Tibial artery (tissue), 4 donors: ENCODE measurements at regions not wholly inside any gene's neighbourhood (a gene's known extent, or its start where the extent isn't known, plus 50 kb on each side); places are given as distances from the start of the nearest gene placed in this dataset.

Source experiments
- DNase-seq, 2 donors: peaks; one replicate each; pipeline ENCODE4 v3.0.0-alpha.2; 2019
- H3K27ac ChIP-seq, 2 donors: fragments of 200-600 bp; sonication (generic) in 1 of 2; 1 replicate in 1 of 2; 2 replicates in 1 of 2; pipeline ENCODE4 v1.5.1; 2018 to 2019; ENCODE audit warnings: mild to moderate bottlenecking in 1 of 2
- H3K27me3 ChIP-seq, 2 donors: fragments of 200-600 bp; sonication (generic) in 1 of 2; one replicate each; pipeline versions ENCODE4 v1.5.1 to v1.6.0; 2016 to 2019
- H3K36me3 ChIP-seq, 3 donors: fragments of 200-600 bp; sonication (generic) in 2 of 3; one replicate each; pipeline ENCODE4 v1.5.1; 2016 to 2019; ENCODE audit warnings: mild to moderate bottlenecking in 2 of 3
- H3K4me1 ChIP-seq, 4 donors: fragments of 200-600 bp; sonication (generic) in 2 of 4; 1 replicate in 3 of 4; 2 replicates in 1 of 4; pipeline ENCODE4 v1.5.1; 2016 to 2019
- H3K4me3 ChIP-seq, 2 donors: fragments of 200-600 bp; sonication (generic) in 1 of 2; 1 replicate in 1 of 2; 2 replicates in 1 of 2; pipeline ENCODE4 v1.5.1; 2018 to 2019; ENCODE audit warnings: mild to moderate bottlenecking in 2 of 2
- H3K9me3 ChIP-seq, 3 donors: fragments of 200-600 bp; sonication (generic) in 1 of 3; one replicate each; pipeline ENCODE4 v1.5.1; 2016 to 2019
- intact Hi-C: fragments of 100-400 bp; cut with DNase I; formaldehyde crosslinking; loops from one replicate; pipeline ENCODE4 v1.15.0; 2023; ENCODE audit warnings: low total_unique reads
- TF ChIP-seq, protein P1 (sequence below), 2 experiments: fragments of 200-600 bp in 1 of 2; fragments of 450-650 bp in 1 of 2; IDR thresholded peaks; one replicate each; pipeline ENCODE4 v1.5.1; 2017 to 2019; ENCODE audit warnings: antibody characterized with exemption in 2 of 2, mild to moderate bottlenecking in 1 of 2, moderate library complexity in 1 of 2

- Histone ChIP-seq H3K27ac (no peak overlapping the region), H3K36me3 (no peaks in the 10 kb centered on the region), H3K9me3 (no peaks in the 10 kb centered on the region), H3K27me3 (no peaks in the 10 kb centered on the region), H3K4me3 (no peak overlapping the region), H3K4me1 (no peaks in the 10 kb centered on the region)
- TF ChIP-seq, protein P1, sequence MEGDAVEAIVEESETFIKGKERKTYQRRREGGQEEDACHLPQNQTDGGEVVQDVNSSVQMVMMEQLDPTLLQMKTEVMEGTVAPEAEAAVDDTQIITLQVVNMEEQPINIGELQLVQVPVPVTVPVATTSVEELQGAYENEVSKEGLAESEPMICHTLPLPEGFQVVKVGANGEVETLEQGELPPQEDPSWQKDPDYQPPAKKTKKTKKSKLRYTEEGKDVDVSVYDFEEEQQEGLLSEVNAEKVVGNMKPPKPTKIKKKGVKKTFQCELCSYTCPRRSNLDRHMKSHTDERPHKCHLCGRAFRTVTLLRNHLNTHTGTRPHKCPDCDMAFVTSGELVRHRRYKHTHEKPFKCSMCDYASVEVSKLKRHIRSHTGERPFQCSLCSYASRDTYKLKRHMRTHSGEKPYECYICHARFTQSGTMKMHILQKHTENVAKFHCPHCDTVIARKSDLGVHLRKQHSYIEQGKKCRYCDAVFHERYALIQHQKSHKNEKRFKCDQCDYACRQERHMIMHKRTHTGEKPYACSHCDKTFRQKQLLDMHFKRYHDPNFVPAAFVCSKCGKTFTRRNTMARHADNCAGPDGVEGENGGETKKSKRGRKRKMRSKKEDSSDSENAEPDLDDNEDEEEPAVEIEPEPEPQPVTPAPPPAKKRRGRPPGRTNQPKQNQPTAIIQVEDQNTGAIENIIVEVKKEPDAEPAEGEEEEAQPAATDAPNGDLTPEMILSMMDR (IDR thresholded peaks at IDR 0.05) = no peak
- intact Hi-C loops = no loop called here
- no peak for DNase-seq
Measured at GRCh38 chr5:84585218-84585617, 200.5 kb upstream of the EDIL3 start.

DNA sequence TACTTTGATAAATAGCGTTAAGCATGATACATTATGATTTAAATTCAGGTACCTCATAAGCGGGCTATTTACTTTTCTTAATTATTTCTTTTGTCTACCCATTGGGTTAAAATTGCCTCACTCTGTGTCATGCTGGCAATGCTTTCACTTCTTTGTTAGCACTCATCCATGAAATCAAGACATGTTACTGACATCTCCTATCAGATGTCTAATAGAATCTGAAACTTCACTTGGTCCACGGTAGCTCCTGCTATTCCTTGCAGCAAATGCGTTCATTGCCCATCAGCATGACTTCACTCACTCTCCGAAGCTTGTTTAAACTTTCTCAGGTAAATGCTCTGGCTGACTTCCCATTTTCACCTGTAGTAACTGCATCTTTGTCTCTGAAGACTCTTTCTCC, 193.5 kb upstream of the EDIL3 start:
- Histone ChIP-seq H3K4me1 (no peaks in the 10 kb centered on the region), H3K36me3 (no peaks in the 10 kb centered on the region), H3K4me3 (no peak overlapping the region), H3K27ac (no peak overlapping the region), H3K9me3 (no peaks in the 10 kb centered on the region), H3K27me3 (no peaks in the 10 kb centered on the region)
- DNase-seq = no peak
- intact Hi-C loops = no loop called here
- TF ChIP-seq, protein P1 (IDR thresholded peaks at IDR 0.05) = no peak

- Histone ChIP-seq H3K4me3 (no peak overlapping the region), H3K9me3 (no peaks in the 10 kb centered on the region), H3K27ac (no peak overlapping the region), H3K27me3 (no peaks in the 10 kb centered on the region), H3K4me1 (no peaks in the 10 kb centered on the region), H3K36me3 (no peaks in the 10 kb centered on the region)
- intact Hi-C loops = no loop called here
- DNase-seq = no peak
- TF ChIP-seq, protein P1 (IDR thresholded peaks at IDR 0.05) = no peak
Measured at GRCh38 chr5:84573017-84573712, 188.5 kb upstream of the EDIL3 start.

GRCh38 chr5:84569307-84569706, 184.6 kb upstream of the EDIL3 start:
- DNase-seq = no peak
- H3K4me3 ChIP-seq = no peak overlapping the region
- H3K36me3 ChIP-seq = no peaks in the 10 kb centered on the region
- TF ChIP-seq, protein P1 (IDR thresholded peaks at IDR 0.05) = no peak
- no peaks in the 10 kb centered on the region for H3K4me1 ChIP-seq
- H3K27ac ChIP-seq = no peak overlapping the region
- H3K9me3 ChIP-seq = no peaks in the 10 kb centered on the region
- no peaks in the 10 kb centered on the region for H3K27me3 ChIP-seq
- intact Hi-C loops = no loop called here

- Histone ChIP-seq H3K36me3 (no peaks in the 10 kb centered on the region), H3K27me3 (no peaks in the 10 kb centered on the region), H3K9me3 (no peaks in the 10 kb centered on the region), H3K4me3 (no peak overlapping the region), H3K4me1 (no peaks in the 10 kb centered on the region), H3K27ac (no peak overlapping the region)
- no peak for DNase-seq
- intact Hi-C loops = no loop called here
- TF ChIP-seq, protein P1 (IDR thresholded peaks at IDR 0.05) = no peak
Measured at GRCh38 chr5:84568171-84568570, 183.5 kb upstream of the EDIL3 start.

DNA sequence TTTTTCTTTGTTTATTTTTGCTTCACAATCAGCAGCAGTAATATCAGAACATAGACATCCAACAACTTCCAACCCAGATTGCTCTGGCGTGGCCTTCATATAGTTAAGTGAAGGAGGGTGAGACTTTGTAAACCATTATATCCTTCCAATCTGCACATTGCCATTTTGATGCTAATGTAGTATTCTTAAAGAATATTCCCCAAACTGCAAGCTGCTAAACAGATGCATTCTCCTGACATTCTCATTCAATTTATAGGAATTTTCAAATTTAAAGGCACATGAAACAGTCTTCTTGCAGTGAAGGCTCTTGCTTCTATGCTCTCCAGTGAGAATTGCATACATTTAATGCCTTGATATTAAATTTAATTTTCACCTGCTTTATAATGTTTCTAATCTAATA, 181.2 kb upstream of the EDIL3 start:
- TF ChIP-seq, protein P1 (IDR thresholded peaks at IDR 0.05) = no peak
- Histone ChIP-seq H3K4me1 (no peaks in the 10 kb centered on the region), H3K4me3 (no peak overlapping the region), H3K9me3 (no peaks in the 10 kb centered on the region), H3K27me3 (no peaks in the 10 kb centered on the region), H3K27ac (no peak overlapping the region), H3K36me3 (no peaks in the 10 kb centered on the region)
- intact Hi-C loops = no loop called here
- DNase-seq = no peak
